Activated T-cell treated with anti-CD3 and anti-CD28 coated beads for 48 hours (primary cell): ENCODE measurements at regions not wholly inside any gene's neighbourhood (a gene's known extent, or its start where the extent isn't known, plus 50 kb on each side); places are given as distances from the start of the nearest gene placed in this dataset.
A peak's percentile ranks its signal among the peaks of the same experiment; 100 is the strongest.
"Not testable (repeated sequence)": the region's sequence is repeated elsewhere in the genome, so short reads cannot be mapped to it uniquely, and the experiment has no call there.

Experiments
- DNase-seq: peaks from one replicate; pipeline ENCODE4 v3.0.0-alpha.2; 2020; ENCODE audit warnings: low read depth

DNA sequence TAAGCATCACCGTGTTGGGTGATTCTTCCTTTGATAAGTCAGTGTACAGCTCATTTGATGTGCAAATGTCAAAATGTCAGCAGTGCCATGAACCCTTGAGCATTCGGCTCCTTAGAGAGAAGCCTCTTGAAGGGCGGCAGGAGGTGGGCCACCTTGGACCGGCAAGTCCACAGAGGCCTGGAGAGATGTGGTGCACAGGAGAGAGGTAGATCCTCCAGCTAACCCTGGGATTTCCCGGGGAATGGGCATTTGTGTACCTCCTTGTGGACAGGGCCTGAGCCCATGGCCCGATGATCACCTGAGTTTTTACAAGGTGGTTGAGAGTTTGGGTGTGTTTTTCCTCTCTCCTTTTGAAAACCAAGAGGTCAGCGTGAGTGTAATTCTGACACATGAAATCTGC lies 133.2 kb upstream of the RCN1 start:
- DNase-seq: no peak

DNA sequence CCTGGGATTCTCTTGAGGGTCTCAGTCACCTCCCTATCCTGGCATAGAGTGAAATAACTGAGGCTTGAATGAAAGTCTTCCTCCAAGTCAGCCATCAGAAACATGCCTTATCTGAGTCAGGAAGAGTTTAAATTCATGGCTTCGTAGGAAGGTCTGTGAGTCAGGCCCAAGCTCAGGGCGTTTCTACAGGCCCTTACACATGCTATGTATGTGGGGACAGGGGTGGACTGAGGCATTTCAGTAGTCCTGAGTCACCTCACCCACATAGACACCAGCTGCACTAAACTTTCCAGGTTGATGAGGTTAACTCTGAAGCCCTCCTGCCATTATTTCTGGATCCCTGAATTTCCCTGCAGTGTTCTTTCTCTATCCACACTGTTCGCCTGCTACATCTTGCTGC lies 134.6 kb upstream of the RCN1 start:
- DNase-seq: peak; percentile 1

DNA sequence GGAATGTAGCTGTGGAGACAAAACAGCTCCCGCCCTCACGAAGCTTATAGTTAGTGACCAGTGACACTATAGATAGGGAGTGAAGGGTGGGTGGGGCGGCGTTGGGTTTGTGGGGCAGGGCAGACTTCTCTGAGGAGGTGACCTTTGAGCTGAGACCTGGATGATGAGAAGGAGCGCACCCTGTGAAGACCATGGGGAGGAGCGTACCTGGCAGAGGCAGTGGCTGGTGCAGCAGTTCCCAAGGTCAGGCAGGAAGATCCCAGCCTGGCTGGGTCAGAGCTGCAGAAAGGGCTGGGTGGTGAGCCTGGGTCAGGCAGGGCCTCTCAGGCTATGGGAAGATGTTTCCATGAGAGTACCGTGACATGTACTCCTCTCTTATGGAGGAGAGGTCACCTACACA lies 135.0 kb upstream of the RCN1 start:
- DNase-seq: no peak

DNA sequence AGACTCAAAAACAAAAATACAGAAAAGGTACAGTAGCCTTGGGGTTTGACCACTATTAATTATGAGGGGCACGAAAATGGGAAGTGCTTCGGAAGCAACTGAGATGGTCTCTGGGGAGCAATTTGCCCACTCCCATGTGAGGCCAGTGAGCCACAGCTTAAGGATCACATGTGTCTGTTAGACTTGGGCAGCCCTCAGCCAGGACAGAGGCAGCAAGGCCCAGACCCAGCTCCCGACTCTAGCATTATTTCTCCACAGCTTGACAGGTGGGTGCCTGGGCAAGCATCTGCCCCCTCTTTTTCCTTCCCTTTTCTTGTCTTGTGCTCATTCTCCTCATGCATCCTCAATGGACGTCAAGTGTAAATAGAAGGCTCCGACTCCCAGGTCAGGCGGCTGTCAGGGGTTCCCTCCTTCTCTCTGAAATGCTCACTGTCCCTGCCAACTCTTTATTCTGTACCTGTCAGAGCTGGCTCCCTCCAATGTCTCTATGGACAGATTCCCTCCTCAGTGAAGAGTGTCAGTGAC lies 137.0 kb upstream of the RCN1 start:
- DNase-seq: no peak

- not testable (repeated sequence) for DNase-seq
Observed at GRCh38 chr11:31949733-31950200, 138.6 kb upstream of the PAX6 start.

- DNase-seq: no peak
Observed at GRCh38 chr11:31947051-31947450, 135.9 kb upstream of the PAX6 start.

DNA sequence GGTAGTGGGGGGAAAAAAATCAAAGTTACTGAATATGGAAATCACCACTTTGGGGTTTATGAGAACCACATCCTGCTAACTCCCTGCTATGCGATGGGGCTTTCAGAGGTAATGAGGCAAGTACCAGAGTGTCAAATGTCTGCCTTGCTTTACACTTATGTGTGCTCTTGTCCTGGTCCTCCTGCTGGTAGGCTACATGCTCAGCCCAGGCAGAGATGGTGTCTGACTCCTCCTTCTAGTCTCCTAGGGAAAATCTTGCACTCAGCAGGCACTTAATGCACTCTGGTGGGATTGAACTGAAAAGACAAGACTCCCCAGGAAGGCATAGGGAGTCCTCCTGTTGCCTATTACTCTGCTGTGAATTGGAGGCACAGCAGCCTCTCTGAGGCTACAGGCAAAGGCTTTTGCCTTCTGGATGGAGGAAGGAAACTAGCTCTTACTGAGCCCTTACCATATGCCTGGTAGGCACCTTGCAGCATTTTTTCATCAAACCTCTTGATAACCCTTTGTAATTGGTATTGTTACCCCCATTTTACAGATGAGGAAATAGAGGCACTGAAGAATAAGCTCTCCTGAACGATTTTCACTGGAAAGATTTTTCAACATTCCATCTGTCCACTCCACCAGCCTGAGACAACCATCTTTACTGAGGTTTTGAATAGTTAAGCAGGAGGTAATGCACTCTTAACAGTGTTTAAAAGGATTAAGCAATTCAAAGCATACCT lies 132.1 kb upstream of the PAX6 start:
- no peak for DNase-seq

DNA sequence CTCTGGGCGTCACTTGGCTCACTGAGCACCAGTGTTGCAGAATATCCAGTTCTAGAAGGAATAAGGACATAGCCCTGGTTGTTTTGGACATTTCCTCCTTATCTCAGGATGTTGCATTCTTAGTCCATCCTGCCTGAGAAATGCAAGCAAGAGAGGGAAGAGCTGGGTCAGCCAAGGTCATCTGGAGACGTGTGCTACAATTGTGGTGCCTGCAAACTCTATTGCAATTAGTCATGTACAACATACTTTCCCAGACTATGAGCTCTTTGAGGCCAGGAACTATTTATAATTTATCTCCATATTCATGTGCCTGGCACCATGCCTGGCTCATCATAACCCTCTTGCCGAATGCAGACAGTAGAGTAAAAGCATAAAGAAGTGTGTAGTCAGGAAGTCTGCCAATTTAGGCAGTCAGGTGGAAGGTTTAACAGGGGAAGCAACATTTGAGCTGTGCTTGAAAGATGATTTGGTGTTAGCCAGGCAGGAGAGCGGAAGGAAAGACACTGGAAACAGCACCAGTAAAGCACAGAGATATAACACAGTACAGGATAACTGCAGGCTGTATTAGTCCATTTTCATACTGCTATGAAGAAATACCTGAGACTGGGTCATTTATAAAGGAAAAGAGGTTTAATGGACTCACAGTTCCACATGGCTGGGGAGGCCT lies 129.4 kb upstream of the PAX6 start:
- DNase-seq: no peak

DNA sequence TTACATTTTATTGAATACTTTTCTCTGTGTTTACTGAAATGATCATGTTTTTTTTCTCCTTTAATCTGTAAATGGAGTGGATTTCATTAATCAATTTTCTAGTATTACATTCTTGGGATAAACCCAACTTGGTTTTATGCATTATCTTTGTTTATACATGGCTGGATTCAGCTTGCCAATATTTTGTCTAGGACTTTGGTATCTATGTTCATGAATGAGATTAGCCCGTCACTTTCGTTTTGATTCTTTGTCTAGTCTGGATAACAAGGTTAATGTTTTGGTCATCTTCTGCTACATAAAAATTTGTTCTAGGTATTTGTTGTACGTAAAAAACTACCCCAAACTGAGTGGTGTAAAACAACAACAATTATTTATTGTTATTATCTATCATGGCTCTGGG lies 127.9 kb upstream of the PAX6 start:
- DNase-seq: no peak

DNA sequence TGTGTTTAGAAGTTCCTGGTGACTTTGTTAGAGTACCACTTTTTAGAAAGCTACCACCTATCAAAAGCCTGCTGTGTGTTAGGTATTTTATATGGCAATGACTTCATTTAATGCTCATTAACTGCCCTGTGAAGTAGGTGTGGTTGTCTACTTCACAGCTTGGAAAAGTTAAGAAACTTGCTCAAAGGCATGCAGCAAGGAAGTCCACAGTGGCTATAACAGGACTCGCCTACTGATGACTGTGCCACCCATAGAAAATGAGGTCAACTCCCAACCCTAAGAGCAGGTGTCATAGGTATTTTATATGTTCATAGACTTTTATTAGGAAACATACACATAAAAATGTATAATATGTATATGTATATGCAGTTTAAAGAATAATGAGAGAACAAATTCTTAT lies 125.2 kb upstream of the PAX6 start:
- DNase-seq: no peak

DNA sequence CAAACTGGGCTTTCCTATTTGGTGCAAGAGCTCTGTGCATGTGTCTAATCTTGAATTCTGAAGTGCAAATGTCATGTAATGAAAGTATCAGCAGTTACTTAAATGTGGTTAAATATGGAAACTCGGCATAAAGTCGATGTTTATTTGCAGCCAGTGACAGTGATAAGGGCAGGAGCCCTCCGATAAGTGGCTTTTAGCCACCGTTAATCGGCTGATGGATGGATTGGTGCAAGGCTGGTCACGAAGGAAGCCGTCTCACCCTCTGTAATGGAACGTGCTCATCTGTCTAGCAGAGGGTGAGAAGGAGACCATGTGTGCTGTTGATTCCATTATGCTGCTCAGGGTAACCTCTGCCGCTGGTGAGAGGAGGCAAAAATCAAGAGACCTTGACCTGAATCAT lies 121.8 kb upstream of the PAX6 start:
- no peak for DNase-seq

- no peak for DNase-seq
Observed at GRCh38 chr11:31927982-31928381, 116.9 kb upstream of the PAX6 start.

DNA sequence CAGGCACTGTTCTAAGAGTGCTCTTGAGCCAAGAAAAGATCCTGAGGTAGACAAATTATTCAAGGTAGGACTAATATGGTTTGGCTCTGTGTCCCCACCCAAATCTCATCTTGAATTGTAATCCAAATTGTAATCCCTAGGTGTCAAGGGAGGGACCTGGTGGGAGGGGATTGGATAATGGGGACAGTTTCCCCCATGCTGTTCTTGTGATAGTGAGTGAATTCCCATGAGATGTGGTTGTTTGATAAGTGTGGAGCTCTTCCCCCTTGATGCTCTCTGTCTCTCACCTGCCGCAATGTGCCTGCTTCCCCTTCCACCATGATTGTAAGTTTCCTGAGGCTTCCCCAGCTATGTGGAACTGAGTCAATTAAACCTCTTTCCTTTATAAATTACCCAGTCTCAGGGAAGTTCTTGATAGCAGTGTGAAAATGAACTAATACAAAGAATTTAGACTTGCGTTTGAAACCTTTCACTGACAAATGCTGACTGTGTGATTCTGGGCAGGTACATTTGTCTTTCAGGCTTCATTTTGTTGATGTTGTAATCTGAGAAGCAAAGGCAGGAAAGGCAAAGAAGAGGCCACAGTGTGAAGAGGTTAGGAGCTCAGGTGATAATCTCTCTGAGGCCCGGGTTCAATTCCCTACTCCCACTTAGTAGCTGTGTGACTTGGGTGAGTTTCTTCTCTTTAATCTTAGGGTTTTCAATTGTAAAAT lies 115.8 kb upstream of the PAX6 start:
- no peak for DNase-seq

GRCh38 chr11:31926106-31926505 lies 115.0 kb upstream of the PAX6 start:
- no peak for DNase-seq

DNA sequence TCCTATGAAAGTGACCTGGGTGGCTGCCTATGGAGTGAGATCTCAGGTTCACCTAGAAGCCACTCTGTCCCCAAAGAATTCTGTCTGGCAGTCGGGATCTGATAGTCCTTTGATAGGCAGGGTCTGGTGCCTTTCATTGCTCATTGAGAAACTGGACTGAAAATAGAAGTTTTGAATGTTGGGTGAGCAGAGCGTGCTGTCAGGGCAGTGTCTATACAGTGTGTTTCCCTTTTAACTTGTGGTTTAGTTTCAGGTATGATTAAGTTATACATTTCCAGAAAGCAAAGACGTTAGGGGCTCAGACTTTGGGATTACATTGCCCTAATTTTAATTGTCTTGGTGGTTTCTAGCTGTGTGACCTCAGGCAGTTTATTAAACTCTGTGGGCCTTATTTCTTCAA lies 111.3 kb upstream of the PAX6 start:
- no peak for DNase-seq

- DNase-seq: no peak
Observed at GRCh38 chr11:31921081-31921480, 110.0 kb upstream of the PAX6 start.

DNA sequence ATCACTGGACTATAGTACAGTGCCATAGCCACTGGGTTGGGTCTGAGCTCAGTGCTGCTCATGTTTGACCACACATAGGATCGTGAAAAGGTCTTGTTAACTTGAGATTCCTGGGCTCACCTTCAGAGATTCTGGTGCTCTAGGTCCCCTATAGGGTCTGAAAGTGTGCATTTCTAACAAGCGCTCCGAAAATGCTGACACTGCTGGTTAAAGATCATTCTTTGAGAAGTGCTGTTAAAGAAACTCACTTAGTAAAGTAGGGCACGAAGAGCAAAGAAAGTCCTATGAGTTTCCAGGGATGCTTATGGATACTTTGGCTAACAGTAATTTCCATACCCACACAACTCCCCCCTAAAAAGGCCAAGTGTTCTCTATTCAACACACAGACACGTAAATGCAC lies 108.1 kb upstream of the PAX6 start:
- DNase-seq: no peak

DNA sequence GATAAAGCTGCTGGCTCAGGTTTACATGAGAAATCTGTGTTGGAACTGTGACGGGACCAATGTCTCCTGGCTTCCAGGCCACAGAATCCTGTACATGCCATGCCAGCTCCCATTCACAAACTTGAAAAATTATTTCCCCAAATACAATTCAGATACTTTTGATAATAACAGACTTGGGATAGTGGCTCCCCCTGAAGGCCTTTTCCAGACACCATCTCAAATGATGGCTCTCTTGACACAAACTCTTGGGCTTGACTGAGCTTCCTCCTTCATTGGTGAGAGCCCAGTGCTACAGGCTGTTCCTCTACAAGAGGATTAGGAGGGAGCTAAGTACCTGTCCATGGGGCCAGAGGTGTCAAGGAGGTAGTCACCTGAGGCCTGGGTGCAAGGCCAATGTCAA lies 104.7 kb upstream of the PAX6 start:
- no peak for DNase-seq

- DNase-seq: no peak
Observed at GRCh38 chr11:31913985-31914384, 102.9 kb upstream of the PAX6 start.

DNA sequence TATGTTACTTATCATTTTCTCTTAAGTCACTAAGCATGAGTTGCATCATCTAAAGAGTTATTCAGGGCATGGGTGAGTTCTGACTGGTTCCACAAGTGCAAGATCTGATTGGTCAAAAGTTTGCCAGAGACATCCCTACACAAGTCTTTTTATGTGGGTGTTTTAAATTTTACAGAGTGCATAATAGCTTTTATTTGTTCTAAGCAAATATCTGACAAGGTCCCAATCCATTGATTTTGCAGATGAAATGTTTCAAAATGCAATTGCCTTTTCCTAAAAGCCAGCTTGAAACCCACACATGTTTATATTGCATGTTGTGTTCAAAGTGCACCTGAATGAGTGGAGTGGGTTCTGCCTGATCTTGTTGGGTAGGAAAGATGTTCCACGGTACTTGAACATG lies 101.7 kb upstream of the PAX6 start:
- DNase-seq: no peak

DNA sequence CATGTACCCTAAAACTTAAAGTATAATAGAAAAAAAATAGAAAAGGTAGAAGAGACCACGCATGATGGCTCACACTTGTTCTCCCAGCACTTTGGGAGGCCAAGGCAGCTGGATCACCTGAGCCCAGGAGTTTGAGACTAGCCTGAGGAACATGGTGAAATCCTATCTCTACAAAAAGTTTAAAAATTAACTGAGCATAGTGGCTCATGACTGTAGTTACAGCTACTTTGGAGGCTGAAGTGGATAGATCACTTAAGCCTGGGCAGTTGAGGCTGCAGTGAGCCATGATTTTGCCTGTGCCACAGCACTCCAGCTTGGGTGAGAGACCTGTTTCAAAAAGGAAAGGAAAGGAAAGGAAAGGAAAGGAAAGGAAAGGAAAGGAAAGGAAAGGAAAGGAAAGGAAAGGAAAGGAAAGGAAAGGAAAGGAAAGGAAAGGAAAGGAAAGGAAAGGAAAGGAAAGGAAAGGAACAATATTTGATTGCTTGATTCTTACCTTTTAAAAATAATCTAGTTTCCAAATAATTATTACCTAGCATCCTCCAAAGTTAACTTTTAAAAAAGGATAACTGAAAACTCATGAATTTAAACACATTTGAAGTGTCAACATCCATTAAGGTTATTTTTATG lies 99.9 kb upstream of the PAX6 start:
- DNase-seq: no peak

GRCh38 chr11:31903225-31904074 lies 92.3 kb upstream of the PAX6 start:
- DNase-seq: no peak
